NCI-H748 (cell line): ENCODE measurements at regions not wholly inside any gene's neighbourhood (a gene's known extent, or its start where the extent isn't known, plus 50 kb on each side); places are given as distances from the start of the nearest gene placed in this dataset.

Experiments used
- DNase-seq: peaks from one replicate; lab custom pipeline; 2025; ENCODE audit not compliant: unreplicated experiment; lab: John Stamatoyannopoulos, UW

DNA sequence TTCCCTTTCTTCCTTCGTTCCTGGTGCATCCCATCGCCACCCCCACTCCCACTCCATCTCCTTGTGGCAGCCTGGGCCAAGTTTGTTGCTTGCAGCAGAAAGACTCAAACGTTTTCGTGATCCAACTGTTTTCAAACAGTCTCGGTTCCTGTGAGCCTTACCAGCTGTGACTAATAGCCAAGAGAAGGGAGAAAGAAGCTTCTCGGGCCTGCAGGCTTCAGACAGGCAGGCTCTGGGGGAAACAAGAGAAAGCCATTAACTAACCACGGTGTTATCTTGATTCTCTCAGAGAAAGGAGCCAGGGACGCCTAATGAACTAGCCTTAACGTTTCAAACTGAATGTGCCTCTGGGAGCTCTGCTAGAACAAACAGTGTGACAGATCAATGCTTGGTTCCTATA is 742.0 kb downstream of the NR2F2 start:
- no peak for DNase-seq

DNA sequence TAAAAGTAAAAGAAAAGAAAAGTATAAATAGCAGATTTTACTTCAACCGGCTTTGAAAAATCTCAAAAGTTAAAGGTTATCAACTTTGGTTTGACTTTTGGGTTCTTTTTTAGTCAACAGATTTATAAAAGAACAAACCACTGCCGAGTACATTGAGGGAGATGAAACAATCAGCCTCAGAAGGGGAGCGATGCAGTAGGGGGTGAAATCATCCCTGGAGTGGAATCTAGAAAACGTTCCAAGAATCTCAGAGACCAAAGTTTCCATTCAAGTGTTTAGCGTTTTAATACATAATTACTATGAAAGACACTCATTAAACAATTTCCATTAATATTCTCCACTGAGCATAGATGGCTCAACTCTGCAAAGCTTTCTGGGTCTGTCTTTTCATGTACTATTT is 745.5 kb downstream of the NR2F2 start:
- DNase-seq = no peak

- peak; percentile 27 for DNase-seq
These were observed 747.5 kb downstream of the NR2F2 start for GRCh38 chr15:97077975-97078374.

GRCh38 chr15:97078591-97078990 is 748.1 kb downstream of the NR2F2 start:
- no peak for DNase-seq

GRCh38 chr15:97081666-97082226 is 751.2 kb downstream of the NR2F2 start:
- no peak for DNase-seq

GRCh38 chr15:97082830-97083229 is 752.3 kb downstream of the NR2F2 start:
- peak; percentile 8 for DNase-seq

GRCh38 chr15:97084650-97085049 is 754.1 kb downstream of the NR2F2 start:
- no peak for DNase-seq

DNA sequence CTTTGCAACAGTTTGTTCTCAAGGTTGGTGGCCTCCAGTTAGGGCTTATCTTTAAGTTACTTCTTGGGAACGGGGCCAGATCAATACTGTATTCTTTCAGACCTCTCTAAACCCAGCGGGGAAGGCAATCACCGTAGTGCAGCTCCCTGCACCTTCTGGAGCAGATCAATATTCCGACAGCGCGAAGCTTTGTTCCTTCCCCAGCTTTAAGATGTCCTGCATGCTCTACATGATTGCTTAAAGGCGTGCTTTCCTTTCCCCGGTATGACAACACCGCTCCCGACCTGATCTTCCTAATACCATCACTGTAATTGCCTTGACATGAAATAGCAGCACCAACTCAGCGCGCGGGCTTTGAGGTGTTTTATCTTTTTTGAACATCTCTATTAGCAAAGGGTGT is 755.2 kb downstream of the NR2F2 start:
- no peak for DNase-seq

GRCh38 chr15:97087006-97087741 is 756.7 kb downstream of the NR2F2 start:
- DNase-seq = no peak

DNA sequence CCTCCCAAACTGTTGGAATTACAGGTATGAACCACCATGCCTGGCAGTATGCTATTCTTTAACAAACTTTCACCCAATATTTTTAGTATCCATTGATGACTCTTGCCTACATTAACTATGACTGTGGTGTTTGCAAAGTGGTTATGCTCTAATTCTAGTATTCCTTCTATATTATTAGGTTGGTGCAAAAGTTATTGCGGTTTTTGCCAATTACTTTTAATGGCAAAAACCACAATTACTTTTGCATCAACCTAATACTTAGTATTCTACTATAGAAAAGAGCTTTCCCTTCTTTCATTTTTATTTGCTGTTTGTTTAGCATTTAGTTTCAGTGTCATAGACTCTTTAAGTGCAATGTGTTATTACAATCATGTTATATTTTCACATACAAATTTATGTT is 760.6 kb downstream of the NR2F2 start:
- no peak for DNase-seq

DNA sequence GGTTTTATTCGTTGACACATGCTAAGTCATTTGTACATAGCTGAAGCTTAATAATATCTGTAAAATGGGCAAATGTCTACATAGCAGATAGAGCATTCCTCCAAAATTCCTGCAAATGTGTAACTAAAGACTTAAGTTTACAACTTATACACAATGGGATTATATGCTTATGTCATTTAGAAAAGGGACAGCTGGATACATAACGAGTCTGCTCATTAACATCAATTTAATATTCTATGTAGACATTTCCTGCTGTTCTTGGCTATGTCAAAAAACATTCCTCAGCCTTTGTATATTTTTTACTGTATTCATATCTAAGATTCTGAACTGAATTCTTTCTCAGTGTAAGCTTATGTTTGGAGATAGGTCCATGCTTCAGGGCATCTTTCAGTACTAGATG is 762.2 kb downstream of the NR2F2 start:
- no peak for DNase-seq

- no peak for DNase-seq
These were observed 765.9 kb downstream of the NR2F2 start for GRCh38 chr15:97096303-97096835.

DNA sequence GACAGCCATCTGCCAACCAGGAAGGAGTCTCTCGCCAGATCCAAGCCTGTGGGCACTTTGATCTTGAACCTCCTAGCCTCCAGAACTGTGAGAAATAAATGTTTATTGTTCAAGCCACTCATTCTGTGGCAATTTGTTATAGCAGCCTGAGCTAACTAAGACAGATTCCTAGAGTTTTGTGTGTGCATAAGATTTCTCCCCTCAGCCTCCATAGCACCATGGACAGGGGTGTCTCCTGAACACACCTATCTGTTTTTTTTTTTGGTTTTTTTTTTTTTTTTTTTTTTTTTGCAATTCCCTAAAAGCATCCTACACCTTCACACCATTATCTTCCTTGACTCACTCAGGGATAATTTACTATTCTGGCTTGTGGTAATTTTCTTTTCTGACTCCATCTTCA is 768.5 kb downstream of the NR2F2 start:
- no peak for DNase-seq

DNA sequence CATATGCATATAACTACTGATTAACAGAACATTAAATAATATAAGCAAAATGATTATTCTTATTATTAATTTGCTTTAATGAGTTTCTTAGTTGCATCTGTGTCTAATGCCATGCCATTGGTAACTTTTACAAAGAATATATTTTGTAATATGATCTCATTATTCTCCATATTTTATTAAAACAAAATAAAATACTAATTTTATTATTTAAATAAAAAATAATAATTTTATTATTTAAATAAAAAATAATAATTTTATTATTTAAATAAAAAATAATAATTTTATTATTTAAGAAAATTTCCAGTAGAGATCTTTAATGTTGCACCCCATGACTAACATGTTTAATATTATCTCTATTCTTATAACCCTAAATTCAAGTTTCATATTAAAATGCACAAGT is 771.1 kb downstream of the NR2F2 start:
- DNase-seq = no peak

DNA sequence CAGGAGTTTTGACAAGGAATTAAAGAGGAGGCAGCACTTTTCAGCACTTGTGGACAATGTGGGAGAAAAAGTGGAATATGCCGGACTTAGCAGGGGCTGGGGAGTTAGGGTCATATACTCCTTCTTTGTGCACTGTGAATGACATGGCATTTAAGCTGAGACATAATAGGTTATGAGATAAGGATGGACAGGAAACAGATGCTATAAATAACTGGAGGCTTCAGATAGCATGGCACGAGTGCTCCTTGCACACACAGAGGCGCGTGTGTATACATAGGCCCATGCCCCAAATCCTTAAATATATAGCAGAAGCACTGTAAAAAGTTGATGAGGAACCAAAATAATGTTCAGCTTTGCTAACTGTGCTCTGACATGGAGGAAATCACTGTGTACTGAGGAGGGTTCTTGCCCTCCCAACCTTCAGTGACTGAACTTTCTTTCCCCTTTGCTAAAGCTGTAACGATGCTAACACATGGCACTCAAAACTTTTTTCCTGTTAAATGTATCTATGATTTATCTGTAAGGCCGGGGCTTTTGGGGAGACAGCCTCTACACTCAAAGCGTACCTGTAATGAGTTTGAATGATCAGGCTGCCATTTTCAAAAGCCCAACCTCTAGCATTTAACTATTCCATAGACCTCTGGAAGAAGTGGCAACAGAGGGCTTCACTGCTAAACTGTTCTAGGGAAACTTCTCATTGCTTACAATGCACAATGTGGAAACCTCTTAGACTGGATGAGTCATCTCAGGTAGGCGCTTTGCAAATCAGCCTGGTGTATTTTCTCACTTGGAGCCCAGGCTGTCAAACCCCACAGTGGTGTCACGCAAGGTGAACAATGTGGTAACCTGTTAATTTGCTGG is 784.6 kb downstream of the NR2F2 start:
- no peak for DNase-seq

GRCh38 chr15:97115761-97116070 is 785.2 kb downstream of the NR2F2 start:
- DNase-seq = peak; percentile 76

DNA sequence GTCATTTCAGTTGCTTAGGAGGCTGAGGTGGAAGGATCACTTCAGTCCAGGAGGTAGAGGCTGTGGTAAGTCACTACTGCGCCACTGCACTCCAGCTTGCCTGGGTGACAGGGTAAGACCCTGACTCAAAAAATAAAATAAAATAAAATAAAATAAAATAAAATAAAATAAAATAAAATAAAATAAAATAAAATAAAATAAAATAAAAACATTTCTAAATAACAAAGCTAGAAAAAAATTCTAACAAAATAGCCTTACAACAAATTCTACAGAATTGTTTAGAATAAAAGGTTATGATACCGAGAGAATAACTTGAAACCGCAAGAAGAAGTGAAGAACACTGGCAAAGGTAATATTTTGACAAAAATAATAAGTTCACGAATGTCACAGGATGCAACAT is 794.3 kb downstream of the NR2F2 start:
- DNase-seq = no peak

DNA sequence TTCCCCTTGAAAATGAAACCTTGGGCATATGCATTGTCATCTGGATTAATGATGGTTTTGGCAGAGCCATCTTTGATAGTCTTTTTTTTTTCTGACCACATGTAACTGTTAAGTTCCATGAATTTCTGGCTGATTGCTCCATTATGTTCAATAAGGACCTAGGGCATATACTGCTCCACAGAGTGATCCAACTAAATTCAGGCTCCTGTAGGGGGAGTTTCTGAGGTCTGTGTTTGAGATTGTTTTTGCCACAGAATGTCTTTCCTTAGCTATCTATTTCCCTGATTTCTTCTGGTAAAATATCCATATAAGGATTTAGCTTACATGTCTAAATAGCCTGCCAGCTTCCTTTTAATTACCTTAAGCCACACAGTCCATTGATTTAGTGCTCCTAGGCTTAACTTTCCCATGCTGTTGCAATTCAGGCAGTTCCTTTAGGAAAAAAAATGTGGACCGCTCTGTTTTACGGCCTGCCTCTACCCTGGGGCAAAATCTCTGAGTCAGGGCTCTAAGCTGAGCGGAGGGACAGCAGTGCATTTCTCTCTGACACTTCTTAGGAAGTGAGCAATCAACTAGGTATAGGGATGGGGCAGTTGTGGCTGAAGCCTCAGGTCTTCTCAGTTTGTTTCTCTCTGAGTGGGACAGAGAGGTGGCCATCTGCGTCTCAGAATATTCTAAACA is 796.2 kb downstream of the NR2F2 start:
- no peak for DNase-seq

DNA sequence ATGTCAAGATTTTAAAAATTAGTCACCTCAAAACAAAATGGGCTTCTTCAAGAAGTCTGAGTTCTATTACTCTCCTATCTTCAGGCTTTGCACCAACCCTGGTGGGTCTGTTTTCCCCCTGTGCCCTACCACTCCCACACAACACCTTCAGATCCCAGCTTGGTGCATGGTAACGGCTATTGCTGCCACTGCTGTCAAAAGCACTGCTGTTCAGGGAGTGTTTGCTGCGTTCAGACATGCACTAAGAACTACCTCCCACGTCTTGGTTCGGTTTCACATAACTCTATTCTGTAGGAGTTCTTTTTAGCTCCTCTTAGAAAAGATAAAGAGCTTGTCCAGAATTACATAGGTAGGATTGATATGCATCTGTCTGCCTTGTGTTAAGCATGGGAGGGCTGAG is 799.2 kb downstream of the NR2F2 start:
- DNase-seq = no peak

DNA sequence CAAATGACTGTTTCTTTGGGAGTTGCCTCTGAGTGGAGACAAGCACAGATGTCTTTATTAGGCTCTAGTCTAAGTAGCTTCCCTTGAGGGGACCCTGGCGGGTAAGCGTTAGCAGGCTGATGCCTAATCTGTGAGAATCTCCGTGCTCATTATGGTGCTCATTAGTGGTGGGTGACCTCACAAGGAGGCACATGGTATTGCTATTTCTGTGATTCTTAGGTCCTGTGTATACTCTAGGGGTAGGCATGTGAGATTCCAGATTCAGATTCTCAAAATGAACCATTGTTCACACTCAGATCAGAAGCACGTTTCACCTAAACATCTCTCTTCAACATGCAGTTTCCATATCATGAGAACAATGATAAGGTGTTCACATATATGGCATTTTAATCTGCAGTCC is 809.7 kb downstream of the NR2F2 start:
- DNase-seq = no peak

DNA sequence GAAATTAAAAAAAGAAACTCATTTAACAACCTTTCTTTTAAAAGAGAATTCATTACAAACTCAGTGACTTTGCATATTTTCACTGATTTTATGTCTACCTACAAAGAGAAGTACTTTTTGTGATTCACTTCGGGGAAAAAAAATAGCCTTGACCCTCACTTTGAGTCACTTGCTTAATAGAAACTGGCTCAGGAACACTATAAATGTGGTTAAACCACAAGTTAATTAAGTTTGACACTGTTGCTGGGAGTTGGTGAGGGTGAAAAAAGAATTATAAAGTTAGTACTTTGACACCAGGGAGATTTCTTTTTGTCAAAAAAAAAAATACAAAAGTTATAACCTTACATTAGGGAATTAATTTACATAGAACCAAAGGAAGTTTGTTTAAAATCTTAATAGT is 810.9 kb downstream of the NR2F2 start:
- DNase-seq = no peak

DNA sequence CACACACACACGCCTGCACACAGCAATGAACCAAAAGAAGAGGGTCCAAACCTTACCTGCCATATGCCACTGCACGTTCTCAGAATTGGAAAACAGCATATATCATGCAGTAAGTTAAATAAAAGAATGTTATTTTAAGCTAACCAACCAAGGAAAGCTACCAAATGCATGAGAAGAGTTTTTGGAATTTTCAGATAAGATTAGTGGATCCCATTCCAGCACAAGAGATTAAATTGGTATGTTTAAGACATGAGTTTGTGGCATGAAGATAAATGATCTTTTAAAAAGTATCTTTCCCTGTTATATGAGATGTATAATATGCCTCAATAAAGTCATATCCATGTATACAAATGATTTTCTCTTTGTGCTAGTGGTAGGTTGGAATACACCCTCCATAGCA is 811.4 kb downstream of the NR2F2 start:
- no peak for DNase-seq
